ENCODE measurements at regions not wholly inside any gene's neighbourhood (a gene's known extent, or its start where the extent isn't known, plus 50 kb on each side); places are given as distances from the start of the nearest gene placed in this dataset.
A peak's percentile ranks its signal among the peaks of the same experiment; 100 is the strongest.

DNA sequence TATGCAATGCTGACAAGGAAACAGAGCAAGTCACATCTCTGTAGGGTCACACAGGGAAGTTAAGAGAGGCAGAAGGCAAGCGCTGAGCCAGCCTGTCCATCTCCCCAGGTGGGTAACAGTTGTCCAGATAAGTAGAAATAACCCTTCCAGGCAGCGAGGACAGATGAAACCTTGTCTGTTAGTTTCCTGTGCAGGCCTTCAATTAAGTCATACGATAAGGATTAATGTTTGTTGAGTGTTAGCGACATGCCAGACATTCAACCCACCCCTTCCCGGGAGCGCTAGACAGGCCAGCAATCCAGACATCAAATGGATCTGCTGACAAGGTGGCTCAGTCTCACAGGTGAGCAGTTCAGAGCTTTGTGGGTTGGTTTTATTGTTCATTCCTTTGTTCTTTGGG lies 221.5 kb upstream of the FMN2 start:
- DNase-seq (ENCODE audit: low spot score): no peak
- no peak for FAIRE-seq

DNA sequence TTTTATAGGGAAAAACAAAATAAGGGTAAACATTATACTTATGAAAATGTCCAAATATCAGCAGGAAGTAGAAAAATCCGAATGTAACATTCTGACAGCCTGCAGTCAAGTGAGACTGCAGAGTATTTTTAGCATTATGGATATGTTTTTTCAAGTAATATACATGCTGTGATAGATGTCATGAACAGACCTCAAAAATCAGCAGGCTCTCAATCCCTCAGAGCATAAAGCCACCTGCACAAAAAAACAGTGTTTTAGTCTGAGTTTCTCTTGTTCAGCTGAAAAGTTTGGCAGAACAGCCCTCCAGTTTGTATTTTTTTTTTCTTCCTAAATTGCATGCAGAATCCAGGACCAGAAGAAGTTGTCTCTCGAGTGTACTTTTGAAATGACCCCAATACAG lies 219.1 kb upstream of the FMN2 start:
- DNase-seq (ENCODE audit: low spot score): no peak
- FAIRE-seq: no peak

DNA sequence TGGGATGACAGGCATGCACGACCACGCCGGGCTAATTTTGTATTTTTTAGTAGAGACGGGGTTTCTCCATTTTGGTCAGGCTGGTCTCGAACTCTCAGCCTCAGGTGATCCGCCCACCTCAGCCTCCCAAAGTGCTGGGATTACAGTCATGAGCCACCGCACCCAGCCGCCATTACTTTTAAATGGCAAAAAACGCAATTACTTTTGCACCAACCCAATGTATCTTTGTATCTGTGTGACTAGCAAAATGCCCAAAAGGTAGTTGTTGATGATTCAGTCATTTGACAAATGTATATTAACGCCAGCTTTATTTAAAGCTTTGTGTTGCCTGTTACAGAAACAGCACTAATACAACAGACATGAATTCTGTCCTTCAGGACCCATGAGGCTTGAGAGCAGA lies 216.9 kb upstream of the FMN2 start:
- no peak for FAIRE-seq
- no peak for DNase-seq (ENCODE audit: low spot score)

DNA sequence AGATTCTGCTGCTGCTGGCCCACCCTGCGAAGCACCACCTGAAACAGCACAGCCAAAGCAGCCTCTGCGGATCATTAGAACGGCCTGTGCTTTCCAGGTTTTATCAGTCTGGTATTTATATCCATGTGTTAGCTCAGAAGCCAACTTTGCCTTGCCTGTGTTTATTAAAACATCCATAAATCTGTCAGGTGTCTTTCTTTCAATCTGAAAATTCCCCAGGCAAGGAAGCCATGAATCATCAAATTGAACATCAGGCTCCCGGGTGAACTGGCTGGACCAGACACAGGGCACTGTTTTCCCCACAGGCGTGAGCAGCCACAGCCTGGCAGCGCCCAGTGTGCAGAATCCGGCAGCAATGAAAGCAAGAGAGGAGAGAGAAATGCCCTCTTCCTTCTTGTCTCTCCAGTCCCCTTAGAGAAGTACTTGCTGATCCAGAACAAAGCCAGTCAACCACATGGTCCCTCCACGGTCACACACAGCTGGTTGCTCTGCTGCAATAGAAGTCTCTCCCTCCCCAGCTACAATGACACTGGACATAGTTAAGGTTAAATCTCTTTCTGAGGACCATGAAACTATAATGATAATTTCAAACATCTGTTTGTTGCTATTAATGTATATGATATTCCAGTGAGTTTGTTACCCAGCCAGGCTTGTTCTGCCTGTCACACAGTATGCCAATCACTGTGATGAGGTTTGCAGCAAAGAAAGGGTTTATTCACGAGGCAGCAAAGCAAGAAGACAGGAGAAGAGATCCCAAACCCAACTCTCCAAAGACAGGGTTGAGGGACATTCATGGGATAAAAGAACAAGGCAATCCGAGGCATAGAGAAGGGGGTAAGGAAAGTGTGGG lies 212.1 kb upstream of the FMN2 start:
- FAIRE-seq (no peak), DNase-seq (ENCODE audit: low spot score) (no peak)

DNA sequence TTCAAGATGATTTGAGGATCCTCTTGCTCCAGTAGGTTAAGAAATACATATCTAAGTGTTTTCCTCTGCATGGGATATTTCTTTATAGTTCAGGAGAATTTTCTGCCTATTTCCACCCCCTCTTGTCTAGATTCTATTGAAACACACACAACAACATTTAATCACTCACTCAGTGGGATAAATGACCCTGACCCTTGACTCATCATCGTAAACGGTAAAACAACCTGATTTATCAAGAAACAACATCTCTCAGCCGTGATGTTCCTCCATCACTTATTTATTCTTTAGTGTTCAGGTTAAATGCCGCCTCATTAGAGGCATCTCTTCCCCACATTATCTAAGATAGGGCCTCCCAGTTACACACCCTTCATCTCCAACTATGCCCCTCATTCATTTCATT lies 208.7 kb upstream of the FMN2 start:
- FAIRE-seq (no peak), DNase-seq (ENCODE audit: low spot score) (no peak)

DNA sequence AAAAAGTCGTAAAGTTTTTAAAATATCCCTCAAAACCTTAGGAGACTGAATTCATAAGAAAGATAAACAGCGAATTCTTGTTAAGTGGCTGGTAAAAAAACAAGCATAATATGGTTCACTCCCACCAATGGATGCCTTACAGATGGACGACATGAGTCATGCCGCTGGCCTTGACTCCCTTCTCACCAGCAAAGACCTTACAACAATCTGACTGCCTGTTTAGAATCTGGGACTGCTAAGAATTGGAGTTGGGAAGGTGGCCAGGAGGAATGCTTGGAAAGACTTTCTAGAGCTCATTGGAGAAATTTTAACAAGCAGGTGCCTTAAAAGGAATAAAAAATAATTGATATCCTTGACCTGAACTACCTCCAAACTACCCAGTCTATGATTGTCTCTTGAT lies 206.9 kb upstream of the FMN2 start:
- FAIRE-seq (no peak), DNase-seq (ENCODE audit: low spot score) (no peak)

DNA sequence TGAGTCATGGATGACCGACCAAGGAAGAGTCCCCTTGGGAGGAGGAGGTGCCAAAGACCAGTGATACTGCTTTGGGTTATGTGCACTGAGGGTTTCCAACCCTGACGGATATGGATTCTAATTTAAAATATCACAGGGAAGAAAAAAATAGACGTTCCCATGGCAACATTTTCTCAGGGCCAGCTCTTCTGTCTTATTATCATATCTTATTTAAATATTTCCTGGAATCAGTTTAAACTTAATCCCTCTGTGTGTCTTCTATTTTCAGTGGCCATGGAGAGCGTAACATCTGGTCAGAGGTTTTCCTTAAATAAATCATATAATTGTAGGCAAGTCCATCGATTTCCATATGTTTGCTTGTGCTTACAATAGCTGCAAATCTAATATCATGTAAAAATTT lies 205.4 kb upstream of the FMN2 start:
- DNase-seq (ENCODE audit: low spot score): no peak
- no peak for FAIRE-seq

DNA sequence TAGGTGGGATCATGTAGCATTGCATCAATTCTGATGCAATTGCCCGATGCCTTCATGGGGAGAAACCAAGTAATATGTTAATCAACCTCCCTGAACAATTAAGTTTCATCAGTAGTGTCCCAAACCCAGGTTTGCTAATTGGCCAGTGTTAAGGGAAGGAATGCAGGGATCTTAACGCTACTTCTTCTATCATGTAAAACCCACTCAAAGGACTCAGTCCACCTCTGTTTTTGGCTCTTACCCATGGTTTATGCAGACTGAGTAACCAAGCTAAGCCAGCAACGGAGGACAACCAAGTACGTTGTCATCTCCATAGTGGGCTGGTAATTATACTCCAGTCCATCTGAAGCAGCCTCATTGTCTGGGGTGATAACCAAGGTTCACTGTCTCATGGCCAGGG lies 203.0 kb upstream of the FMN2 start:
- DNase-seq (ENCODE audit: low spot score): no peak
- no peak for FAIRE-seq

DNA sequence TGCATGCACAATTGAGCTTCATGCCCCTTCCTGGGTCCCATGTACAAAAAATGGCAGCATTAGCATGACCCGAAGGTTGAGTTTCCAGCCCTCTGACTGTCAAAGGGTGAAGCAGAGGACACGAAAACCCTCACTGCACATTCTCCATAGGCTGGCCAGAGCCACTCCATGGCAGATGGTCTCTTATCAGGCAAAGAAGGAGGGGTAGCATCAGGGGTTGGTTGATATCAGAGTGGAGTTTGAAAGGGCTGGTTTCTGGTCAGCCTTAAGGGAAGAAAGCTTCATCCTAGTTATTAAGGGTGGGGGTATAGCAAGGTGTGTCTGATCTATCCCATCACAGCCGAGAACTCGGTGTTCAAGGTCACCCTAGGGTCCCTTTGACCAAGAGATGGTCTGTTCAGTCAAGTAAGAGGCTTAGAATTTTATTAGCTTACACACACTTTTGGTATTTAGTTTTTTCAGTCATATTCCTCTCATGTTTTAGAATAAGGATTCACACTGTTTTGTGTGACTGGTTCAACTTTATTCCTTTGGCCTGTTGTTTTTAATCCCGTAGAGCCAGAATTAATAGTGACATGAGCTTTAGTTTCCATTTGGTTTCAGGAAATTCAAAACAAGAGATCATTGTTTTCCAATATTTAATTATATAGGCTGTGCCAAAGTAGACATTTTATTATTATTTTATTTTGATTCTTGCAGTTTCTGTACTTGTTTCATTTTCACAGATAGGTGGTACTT lies 199.9 kb upstream of the FMN2 start:
- FAIRE-seq (no peak), DNase-seq (ENCODE audit: low spot score) (no peak)

DNA sequence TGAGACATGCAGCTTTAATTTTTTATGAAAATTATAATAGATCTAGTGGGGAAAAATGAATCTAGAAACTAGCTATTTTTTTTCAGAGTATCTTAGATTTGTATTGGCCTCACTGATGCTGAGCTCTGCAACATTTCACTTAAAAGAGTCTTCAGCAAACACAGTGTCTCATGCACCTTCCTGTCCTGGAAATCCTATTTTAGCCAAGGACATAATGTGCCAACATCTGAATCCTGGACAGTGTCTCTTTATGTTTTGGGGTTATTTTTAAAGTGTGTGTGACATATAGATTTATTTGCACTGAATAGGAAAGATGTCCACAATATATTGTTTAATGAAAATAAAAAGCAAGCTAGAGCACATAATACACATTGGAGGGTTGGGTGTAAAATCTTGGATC lies 199.1 kb upstream of the FMN2 start:
- no peak for DNase-seq (ENCODE audit: low spot score)
- FAIRE-seq: no peak

DNA sequence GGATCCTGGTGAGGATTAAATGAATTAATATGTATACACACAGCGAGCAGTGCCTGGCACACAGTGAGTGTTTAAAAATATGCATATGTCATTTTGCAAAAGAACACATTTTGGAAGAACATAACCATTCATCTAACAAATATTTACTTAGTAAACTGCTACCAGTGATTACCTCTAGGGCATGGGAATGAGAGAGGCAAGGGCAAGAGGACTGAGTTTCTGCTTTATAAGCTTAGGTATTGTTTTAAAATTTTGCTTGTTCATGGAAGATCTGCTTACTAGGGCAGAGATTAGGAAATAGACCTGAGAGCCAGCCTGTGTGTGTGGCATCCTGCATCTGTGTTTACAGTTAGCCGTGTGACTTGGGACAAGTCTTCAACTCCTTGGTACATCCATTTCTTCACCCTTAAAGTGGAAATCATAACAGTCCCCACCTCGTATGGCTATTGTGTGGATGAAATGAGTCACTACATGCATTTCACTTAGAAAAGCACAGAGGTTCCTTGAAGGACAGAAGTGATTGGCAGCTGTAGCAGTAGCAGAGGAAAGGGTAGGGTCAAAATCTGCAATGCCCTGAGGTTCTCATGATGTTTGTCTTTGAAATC lies 198.5 kb upstream of the FMN2 start:
- no peak for DNase-seq (ENCODE audit: low spot score)
- no peak for FAIRE-seq

DNA sequence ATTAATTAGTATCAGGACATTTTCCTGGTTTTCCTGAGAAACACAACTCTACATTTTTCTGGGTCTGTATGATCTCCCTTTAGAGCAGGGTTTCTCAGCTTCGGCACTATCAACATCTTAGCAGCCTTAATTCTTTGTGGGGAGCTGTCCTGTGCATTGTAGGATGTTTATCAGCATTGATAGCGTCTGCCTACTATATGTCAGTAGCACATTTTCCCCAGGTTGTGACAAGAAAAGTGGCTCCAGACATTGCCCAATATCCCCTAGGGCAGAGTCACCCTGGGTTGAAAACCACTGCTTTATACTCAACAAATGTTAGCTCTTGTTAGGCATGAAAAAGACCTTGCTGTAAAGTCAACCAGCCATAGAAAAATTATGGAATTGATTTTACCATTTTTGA lies 195.1 kb upstream of the FMN2 start:
- DNase-seq (ENCODE audit: low spot score) (no peak), FAIRE-seq (no peak)

DNA sequence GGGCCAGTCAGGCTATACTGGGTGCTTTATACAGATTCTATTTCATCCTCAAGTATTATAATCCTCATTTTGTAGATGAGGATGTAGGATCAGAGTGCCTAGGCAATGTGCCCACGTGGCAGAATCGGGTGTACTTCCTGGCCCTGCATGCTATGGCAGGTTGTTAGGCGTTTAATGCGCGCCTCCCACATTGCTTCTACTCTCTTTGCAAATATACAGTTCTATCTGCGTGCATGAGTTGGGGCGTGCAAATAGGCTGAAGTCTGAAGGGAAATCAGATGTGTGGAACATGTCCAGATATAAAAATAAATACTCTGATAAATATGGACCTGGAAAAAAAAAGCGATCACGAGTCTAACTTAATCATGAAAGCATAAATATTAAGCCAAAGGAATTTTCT lies 194.7 kb upstream of the FMN2 start:
- no peak for DNase-seq (ENCODE audit: low spot score)
- FAIRE-seq: no peak

DNA sequence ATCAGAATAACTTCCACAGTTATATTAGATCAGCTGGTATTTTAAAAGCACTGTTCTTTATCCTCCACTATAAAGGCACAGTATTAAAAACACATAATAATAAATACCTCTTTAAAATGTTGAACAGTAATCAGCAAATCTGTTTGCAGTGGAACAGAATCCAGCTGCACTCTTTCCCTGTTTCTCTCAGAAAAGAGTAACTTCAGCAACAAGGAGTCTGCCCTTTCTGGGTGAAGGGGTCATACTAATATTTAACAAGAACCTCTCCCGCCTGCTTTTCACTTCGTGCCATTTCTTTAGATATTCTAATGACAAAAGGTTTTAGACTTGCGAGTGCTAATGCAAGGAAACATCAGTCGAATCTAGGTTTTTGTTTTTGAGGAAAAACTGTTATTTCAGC lies 194.2 kb upstream of the FMN2 start:
- FAIRE-seq (no peak), DNase-seq (ENCODE audit: low spot score) (no peak)

DNA sequence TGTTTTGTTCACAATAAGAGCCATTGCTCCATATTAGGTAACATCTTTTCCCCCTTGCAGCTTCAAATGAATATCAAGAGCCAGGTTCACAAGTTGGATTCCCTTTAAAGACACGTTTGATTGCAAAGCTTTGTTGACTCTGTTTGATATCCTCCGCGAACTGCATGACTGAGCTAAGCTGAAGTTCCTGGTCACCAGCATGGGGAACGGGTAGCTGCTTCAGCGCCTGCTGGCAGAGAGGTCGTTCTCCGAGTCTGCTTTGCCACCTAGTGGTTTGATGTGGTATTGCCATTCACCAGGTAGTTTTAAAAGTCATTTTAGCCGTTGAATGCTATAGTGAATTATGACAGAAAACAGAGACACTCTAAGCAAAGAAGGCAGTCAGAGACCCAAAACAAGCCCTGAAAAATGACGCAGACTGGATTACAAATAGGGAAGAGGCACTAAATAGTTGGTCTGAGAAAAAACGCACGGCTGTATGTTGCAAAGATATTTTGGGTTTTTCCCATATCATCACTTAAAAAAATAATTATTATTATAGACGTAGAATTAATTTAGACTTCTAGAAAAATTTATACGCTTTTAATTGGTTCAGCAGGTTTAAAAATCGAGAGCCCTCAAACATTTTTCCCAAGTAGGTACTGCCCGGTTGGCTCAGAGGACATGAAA lies 193.5 kb upstream of the FMN2 start:
- FAIRE-seq (peak; percentile 76), DNase-seq (ENCODE audit: low spot score) (peak; percentile 61)

DNA sequence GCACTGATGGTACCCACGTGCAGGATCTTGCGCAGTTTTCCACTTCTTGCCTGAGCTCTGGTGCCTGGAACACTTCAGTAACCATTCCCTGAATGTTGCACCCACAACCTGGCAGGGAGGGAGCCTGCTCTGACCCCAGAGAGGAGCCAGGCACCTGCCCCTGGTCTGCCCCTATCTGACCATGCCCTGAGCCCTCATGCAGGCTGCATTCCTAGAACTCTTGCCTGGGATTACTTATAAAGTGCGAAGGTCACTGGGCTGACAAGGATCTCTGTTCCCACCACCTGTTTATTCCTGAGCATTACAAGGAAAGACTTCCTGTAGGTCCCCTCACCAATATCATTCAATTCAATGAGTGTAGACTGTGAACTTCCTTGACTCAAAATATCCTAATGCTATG lies 191.9 kb upstream of the FMN2 start:
- FAIRE-seq: no peak
- no peak for DNase-seq (ENCODE audit: low spot score)

DNA sequence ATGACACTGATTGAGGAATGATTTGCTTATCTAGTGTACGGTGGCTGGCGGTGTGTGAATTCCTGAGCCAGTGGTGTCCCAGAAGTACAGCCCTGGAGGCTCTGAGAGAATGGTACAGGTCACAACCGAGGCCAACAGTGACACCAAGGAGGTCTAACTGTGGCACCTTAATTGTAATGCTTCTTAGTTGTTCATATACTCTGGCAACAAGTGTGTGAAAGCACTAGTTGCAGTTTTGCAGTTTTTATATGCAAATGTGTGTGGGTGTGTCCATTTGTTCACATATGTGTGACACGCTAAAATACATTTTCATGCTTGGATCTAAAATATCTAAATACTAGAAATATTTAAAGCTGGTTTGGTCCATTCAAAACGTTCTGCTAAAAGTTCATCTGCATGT lies 185.3 kb upstream of the FMN2 start:
- FAIRE-seq: no peak

DNA sequence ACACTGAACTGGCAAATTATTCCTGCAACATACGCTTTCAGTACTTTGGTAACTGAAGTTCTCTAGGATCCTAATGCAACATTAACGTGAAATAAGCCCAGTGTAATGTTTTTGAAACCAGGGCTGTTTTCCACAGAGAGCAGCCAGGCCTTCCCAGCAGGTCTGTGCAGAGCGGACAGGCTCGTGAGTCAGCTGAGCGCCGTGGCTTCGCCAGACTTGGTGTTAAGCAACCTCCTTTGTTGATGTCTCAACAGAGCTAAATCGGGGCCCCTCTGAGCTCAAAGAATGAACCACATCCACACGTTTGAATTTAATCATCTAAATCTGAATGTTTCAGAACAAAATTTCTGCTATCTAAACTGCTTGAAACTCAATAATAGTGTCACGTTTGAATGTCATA lies 181.8 kb upstream of the FMN2 start:
- no peak for FAIRE-seq

More for the DNA sequence above, 185.3 kb upstream of the FMN2 start:
- DNase-seq (ENCODE audit: low spot score): no peak

DNA sequence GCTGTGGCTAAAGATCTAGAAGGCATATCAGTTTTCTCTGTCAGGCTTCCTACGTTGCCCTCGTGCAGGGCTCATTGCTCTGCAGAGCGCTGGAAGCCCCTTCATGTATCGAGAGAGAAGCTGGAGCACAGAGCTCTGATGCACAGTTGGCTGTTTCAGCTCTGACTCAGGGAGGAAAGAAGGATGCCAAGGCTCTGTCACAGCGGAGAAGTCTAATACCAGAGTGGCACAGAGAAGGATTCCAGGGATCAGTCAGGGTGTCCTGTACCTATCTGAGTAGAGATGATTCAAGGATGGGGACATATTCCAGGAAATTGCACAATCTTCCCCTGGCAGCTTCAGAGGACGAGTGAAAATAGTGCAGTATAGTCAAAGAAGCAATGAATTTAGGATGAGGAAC lies 179.2 kb upstream of the FMN2 start:
- no peak for FAIRE-seq
- no peak for DNase-seq (ENCODE audit: low spot score)

More for the DNA sequence above, 181.8 kb upstream of the FMN2 start:
- DNase-seq (ENCODE audit: low spot score): no peak

DNA sequence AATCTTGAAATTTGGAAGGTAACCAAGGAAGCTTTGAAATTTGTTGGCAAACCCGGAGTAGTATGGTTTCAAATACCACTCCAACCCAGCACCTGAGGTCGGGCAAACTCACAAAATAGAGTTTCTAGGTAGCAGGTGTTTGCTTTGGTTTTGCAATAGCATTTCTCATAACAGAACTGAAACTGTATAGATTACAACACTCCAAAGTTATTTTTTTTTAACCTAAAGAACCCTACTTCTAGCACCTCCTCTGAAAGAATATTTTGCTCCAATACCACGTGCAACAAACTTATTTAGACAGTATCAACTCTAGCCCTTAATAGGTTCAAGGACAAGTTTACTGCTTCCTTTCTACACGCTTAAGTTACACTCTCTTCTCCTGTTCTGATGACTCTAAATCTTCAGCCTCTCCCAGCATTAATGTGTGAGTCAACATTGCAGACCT lies 178.5 kb upstream of the FMN2 start:
- DNase-seq (ENCODE audit: low spot score) (no peak), FAIRE-seq (no peak)

DNA sequence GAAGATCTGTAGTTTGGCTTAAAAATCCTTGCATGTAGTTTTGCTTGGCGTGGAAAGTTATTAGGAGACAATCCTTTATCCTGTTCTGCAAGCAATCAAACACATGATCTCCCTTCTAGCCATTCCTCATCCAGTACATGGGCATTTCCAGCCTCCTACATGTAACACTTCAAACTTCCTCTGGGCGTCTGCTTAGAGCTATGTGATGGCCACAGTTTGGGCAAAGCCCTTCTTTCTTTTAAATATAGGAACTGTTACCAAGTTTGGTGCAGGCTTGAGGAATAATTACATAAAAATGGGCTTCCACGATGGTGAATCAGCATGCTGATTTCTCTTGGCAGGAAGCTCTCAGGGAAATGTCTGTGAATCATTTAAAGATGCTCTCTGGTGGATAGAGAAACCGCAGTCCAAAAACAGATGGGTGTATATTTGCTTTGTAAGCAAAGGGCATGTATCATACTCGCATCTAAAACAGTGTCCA lies 176.9 kb upstream of the FMN2 start:
- FAIRE-seq (peak; percentile 54), DNase-seq (ENCODE audit: low spot score) (peak; percentile 44)

DNA sequence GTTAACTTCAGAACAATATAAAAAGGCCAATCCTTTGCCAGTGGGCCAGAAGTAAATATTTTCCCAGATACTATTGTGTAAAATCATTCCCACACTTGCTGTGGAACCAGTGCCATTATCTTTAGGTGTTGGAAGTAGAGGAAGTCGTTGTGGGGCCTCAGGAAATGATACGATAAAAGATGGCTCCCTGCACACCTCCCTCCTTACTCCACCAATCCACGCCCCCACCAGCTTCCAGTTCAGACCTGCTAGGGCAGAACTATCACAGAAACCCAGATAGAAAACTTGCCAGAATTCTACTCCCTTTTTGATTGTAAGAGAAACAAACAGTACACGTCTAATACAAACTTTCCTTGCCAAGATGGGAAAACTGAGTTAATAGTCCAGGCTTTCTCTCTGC lies 173.0 kb upstream of the FMN2 start:
- DNase-seq (ENCODE audit: low spot score) (no peak), FAIRE-seq (no peak)

Data from RCC 7860 (cell line).